GM21723 (cell line): ENCODE measurements at regions not wholly inside any gene's neighbourhood (a gene's known extent, or its start where the extent isn't known, plus 50 kb on each side); places are given as distances from the start of the nearest gene placed in this dataset.

Experiments
- ATAC-seq: cut with Tn5 transposase; IDR thresholded peaks from one replicate; pipeline ENCODE4 v1.9.1; 2021; ENCODE audit warnings: mild to moderate bottlenecking, moderate library complexity; ENCODE audit not compliant: unreplicated experiment

DNA sequence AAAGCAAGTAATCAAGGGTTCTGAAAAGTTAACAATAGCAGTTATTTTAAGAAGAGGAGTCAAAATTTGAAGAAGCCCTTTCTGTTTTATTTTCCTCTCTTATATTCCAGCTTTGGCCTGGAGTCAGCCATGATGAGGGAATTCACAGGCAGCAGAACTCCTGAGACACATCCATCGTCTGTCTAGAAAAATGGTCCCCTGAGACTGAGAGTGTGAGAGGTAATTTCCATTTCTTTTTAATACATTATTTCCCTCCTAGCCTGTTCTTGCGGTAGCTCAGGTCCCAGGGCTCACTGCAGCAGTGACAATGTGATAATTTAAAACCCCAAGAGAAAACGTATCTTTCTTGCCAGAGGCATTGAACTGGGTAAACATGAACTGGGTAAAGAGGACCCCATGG, 296.0 kb downstream of the SMOC2 start:
- no peak for ATAC-seq

DNA sequence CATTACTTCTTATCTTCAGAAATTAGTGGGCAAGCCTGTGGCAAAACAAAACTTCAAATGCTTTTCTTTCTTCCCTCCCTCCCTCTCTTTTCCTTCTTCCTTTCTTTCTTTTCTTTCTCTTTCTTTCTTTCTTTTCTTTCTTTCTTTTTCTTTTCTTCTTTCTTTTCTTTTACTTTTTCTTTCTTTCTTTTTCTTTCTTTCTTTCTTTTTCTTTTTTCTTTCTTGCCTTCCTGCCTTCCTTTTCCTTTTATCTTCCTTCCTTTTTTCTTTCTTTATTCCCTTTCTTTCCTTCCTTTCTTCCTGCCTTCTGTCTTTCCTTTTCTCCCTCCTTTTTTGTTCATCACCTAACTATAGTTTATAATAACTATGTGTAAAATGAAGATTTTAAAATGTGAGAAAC, 295.1 kb downstream of the SMOC2 start:
- no peak for ATAC-seq

DNA sequence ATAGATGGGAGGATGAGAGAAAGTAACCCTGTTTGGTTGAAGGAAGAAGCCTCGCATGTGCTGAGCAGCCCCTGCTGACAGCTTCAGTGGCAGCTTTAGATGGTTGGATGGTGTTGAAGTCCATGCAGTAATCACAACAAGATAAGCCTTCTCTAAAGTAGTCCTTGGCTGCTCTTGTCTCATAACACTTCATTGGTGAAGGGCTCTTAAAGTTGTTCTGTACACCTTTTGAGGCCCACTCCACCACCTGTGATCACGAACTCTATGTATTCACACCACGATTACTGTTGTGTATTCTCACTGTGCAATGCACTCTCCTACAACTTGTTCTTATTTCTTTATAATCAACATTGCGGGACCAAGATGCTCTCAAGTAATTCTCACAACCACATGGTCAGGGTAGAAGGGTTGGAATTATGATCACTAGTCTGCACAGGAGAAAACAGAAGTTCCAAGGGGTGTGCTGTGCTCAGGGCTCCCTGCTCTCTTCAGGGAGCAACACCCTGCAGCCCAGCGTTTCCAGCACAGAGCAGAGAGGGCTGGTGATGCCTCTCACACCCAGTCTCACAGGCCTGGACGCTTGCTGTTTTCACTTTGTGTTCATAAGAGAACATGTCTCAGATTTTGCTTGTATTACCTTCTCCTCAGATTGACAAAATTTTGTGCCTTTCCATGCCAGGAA, 294.4 kb downstream of the SMOC2 start:
- ATAC-seq: no peak

DNA sequence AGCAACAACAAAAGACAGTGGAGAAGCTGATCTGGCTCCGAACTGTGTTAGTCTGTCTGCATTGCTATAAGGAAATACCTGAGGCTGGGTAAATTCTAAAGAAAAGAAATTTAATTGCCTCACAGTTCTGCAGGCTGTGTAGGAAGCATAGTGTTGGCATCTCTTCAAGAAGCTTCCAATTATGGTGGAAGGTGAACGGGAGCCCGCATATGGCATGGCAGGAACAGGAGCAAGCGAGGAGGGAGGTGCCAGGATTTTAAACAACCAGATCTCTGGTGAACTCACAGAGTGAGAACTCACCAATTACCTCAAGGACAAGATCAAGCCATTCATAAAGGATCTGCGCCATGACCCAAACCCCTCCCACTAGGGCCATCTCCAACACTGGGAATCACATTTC, 293.5 kb downstream of the SMOC2 start:
- ATAC-seq: no peak

DNA sequence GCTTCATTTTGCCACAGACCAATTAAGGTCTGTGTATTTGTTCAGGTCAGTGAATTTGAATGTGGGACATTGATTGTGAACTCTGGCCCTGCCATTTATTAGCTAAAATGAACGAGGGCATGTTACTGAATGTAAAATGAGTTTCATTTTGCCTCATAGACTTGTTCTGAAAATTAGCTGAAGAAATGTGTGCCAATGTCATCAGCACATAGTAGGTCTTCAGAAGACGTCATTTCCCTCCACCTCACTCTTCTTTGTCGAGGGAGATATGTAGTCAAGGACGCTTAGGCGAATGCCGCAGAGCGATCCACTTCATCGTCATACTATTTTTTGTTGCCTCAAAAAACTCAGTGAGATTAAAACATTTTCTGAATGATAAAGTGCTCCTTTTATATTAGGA, 291.7 kb downstream of the SMOC2 start:
- ATAC-seq: no peak

DNA sequence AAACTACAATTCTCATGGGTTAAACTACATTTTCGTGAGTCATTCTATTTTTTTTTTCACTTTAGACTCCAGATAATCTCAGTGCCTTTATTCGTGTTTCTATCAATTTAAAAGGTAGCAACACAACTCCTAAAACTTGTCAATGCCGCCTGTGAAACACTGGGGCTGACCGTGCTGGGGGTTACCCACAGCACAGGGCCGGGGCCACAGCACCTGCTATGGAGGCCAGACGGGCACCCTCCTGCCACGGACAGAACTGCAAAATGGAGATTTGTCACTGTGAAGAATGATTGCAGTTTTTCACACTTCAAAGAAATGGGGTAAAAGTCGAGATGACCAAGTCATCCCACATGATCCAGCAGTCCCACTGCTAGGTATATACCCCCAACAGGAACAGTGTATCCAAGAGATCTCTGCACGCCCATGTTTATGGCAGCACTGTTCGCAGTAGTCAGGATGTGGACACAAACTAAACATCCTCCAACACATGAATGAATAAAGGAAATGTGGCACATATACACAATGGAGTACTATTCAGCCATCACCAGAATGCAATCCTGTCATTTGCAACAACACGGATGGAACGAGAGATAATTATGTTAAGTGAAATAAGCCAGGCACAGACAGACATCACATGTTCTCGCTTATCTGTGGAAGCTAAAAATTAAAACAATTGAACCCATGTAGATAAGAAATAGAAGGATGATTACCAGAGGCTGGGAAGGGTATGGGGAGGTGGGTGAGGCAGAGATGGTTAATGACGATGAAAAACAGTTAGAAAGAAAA, 290.1 kb downstream of the SMOC2 start:
- no peak for ATAC-seq

DNA sequence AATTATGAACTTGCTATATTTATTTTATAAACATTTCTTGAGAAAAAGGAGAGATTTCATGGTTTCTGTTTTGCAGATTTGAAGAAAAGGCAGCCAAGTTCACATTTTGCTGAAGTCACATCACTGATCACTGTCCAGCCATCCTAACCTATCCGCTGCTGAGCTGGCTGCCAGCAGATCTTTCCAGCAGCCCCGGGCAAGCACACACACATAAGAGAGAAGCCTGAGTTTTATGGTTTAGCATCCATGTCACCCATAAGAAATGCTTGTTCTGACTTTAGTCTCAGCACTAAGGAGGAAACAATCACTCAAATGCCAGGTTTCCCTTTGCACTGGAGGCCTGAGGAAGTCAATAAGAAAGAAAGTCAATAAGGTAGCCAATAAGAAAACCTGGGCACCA, 287.1 kb downstream of the SMOC2 start:
- ATAC-seq: no peak

DNA sequence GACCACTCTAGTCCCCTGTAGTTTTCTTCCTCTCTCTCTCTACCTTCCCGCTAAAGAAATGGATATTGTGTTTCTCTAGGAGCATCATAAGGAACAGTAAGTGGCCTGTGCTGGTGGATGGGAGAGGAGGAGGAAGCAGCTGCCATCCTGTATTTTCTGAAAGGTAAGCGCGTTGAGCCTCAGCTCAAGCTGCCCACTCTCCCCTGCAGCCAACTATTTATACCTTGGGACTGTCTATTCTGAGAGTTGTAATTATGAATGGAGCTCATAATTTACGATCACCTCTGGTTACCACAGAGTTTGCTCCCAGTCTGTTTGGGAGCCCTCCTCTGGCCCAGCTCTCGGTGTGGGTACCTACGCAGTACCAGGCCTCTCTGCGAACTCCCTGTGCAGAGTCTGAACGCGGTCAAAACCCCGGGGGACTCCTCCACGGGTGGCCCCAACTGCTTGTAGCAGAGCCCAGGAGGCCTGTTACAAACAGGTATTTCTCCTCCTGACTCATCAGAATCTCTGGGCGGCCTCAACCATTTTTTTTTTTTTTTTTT, 285.4 kb downstream of the SMOC2 start:
- ATAC-seq: no peak

DNA sequence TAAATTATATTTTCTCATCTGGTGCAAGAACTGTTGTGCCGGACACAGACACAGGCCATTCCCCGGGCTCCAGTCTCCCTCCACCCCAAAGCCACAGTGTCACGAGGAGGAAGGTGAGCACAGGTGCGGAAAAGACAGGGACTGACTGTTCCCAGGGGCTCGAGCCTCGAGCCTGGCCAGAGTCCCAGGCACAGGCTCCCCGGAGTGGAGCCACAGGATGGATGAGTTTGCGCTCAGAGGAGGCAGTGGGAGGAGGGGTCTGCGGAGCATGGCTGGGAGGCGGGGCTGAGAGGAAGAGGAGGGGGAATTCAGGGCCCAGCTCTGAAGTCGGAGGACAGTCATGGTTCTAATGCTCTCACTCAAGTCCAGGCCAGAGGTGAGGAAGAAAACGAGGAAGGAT, 284.8 kb downstream of the SMOC2 start:
- ATAC-seq: no peak

DNA sequence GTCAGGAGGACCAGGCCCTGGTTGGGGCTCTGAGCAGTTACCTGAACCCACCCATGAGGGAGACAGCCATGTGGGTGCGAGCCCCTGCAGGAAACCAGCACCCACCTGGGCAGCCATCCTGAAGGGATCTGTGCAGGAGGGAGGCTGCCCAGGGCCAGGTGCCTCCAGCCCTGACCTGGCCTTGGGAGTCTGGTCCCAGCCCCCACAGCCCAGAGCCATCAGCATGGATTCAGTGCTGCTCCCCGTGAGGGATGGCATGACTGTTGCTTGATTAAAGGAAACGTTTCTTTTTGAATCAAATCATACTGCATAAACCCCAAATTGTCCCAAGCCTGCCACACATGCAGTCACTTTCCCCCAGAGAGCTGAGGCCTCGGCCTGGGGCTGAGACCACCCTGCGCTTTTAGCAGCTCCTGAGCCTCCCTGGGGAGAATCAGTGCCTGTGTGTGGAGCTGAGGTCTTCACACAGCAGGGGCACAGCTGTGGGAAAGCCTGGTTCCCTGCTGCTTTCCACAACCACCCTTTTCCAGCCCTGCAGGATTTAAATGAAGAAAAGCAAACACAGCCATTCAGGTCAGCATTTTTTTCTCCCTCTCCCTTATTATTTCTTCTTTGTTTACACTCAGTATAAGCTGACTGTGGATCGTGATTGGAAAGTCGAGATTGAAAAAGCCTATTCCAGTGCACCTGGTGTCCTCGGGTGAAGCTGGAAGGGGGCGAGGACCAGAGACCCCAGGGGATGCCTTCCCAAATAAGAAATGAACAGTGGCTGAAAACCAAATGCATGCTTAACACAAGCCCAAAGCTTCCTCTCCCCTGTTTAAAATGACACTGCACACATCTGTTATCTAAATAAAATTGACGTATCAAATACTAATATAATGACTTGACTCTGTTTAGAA, 283.9 kb downstream of the SMOC2 start:
- no peak for ATAC-seq

DNA sequence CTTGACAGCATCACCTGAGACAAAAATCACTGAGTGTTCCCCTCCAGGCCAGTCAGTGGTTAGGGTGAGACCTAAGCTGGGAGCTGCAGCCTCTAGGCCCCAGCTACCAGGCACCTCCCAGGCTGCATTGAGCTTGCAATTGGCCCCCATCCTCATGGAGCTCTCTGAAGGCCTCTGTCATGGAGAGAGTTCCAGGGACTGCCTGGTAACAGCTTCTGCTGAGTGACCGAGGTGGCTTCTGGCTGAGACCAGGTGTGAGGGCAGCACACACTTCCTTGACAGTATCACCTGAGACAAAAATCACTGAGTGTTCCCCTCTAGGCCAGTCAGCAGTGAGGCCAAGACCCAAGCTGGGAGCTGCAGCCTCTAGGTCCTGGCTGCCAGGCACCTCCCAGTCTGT, 283.0 kb downstream of the SMOC2 start:
- no peak for ATAC-seq

DNA sequence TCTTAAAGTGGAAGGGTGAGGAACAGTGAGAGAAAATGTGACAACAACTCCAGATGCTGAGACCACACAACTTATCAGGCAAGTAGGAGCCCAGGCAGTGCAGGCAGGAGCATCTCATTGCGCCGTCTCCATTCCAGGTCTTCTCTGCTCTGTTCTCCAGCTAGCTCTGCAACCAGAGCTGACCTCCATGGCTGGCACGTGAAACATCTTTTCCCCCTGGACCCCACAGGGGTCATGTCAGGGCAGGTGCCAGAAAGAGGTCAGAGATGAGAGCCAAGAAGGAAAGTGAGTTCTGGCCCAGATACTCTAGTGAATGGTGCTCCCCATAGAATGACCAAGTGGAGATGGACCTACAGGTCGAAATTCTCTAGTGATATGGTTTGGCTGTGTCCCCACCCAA, 281.4 kb downstream of the SMOC2 start:
- ATAC-seq: no peak

DNA sequence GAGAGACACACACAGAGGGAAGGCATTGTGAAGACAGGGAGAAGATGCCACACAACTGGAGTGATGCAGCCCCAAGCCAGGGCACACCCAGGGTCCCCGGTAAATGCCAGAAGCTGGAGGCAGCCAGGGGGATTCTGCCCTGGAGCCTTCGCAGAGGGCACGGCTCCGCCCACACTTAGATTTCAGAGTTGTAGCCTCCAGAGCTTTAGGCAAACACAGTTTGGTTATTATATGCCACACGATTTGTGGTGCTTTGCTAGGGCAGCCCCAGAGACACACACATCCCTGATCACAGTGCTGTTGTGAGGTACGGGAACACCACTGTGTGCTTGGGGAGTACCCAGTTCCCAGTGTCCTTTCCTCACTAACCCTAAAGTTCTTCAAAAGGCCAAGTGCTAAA, 280.6 kb downstream of the SMOC2 start:
- no peak for ATAC-seq

DNA sequence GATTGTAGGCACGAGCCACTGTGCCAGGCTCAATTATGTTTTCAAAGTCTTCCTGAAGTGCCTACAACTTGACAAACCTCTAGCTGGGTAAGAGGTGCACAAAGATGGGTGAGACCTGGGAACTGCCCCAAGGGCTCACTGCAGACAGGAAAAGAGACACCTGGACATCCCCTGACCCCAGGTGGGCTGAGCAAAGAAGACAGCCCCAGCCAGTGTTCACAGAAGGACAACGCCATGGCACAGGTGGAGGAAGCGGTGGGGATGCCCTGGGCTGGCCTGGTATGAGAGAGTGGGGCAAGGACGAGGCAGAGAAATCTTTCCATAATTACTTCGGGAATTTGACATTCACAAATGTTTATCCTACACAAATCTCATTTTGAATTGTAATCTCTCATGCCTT, 278.9 kb downstream of the SMOC2 start:
- ATAC-seq: no peak

DNA sequence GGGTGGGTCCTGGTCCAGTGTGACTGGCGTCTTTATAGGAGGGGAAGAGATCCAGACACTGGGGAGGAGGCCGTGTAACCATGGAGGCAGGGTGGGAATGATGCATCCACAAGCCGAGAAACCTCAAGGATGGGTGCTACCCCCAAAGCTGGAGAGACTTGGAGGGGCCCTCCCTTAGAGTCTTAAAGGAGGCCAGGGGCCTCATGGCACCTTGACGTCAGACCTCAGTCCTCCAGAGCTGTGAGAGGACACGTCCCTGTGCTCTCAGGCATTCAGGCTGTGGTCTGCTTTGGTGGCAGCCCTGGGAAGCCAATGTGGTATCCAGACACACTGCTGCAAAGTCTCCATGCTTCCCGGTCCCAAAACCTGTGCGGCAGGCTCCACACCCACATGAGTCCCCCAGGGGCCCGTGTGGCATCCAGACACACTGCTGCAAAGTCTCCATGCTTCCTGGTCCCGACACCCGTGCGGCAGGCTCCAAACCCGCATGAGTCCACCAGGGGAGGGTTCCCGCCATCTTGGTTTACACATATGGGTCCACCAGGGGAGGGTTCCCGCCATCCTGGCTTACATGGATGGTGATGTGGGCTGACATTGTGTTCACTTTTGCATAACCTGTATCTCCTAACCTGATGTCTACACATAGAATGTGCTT, 278.0 kb downstream of the SMOC2 start:
- ATAC-seq: no peak
